ENCODE measurements at regions not wholly inside any gene's neighbourhood (a gene's known extent, or its start where the extent isn't known, plus 50 kb on each side); places are given as distances from the start of the nearest gene placed in this dataset.

DNA sequence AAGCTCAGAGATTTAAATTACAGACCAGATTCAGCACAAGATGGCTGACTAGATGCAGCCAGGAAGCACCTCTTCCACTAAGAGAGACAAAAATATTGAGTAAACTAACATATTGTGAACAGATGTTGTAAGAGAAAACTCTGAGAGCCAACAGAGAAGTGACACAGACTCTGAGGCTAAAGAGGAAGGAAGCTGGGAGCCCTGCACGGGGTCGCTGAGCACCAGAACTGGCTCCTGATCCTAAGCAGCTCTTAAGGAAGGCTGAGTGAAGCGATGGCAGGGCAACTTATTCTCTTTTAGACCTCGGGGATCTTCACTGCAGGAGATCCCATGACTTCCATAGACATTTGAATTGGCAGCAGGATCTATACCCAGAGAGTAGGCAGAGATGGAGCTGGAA, 578.0 kb upstream of the GRM7 start:
- TF ChIP-seq POLR2A (IDR thresholded peaks at IDR 0.05): no peak
- TF ChIP-seq, protein P1, sequence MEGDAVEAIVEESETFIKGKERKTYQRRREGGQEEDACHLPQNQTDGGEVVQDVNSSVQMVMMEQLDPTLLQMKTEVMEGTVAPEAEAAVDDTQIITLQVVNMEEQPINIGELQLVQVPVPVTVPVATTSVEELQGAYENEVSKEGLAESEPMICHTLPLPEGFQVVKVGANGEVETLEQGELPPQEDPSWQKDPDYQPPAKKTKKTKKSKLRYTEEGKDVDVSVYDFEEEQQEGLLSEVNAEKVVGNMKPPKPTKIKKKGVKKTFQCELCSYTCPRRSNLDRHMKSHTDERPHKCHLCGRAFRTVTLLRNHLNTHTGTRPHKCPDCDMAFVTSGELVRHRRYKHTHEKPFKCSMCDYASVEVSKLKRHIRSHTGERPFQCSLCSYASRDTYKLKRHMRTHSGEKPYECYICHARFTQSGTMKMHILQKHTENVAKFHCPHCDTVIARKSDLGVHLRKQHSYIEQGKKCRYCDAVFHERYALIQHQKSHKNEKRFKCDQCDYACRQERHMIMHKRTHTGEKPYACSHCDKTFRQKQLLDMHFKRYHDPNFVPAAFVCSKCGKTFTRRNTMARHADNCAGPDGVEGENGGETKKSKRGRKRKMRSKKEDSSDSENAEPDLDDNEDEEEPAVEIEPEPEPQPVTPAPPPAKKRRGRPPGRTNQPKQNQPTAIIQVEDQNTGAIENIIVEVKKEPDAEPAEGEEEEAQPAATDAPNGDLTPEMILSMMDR (IDR thresholded peaks at IDR 0.05): no peak
